ENCODE measurements at regions not wholly inside any gene's neighbourhood (a gene's known extent, or its start where the extent isn't known, plus 50 kb on each side); places are given as distances from the start of the nearest gene placed in this dataset.

GRCh38 chr15:52984507-52984906 is 194.4 kb upstream of the ONECUT1 start:
- no peak overlapping the region for H3K4me3 ChIP-seq (ENCODE audit: low read depth, low read length)
- in situ Hi-C loops (cut with HindIII; ENCODE audit: low sequenced_read_pairs) = no loop called here
- DNase-seq (ENCODE audit: low read depth) = no peak
- TF ChIP-seq, protein P1, sequence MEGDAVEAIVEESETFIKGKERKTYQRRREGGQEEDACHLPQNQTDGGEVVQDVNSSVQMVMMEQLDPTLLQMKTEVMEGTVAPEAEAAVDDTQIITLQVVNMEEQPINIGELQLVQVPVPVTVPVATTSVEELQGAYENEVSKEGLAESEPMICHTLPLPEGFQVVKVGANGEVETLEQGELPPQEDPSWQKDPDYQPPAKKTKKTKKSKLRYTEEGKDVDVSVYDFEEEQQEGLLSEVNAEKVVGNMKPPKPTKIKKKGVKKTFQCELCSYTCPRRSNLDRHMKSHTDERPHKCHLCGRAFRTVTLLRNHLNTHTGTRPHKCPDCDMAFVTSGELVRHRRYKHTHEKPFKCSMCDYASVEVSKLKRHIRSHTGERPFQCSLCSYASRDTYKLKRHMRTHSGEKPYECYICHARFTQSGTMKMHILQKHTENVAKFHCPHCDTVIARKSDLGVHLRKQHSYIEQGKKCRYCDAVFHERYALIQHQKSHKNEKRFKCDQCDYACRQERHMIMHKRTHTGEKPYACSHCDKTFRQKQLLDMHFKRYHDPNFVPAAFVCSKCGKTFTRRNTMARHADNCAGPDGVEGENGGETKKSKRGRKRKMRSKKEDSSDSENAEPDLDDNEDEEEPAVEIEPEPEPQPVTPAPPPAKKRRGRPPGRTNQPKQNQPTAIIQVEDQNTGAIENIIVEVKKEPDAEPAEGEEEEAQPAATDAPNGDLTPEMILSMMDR (IDR thresholded peaks at IDR 0.05; ENCODE audit: low read depth, low read length, missing control alignments) = no peak

DNA sequence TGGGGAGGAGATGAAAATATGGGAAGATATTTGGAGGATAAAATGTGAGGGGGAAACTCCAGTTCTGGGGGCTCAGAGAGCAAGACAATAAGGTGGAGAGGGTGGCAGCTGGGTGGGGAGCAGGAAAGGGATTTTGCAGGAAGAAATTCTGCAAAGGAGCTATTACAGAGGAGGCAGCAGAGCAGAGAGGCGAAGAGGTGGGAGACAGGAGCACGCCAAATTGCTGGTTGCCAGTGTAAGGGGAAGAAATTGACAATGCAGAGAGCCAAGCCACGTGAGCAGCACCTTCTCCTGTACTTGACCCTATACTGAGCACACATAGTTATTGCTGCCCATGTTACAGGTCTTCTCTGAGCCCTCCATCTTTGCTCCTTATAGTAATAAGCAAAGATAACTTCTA is 190.3 kb upstream of the ONECUT1 start:
- no peak for DNase-seq (ENCODE audit: low read depth)
- H3K4me3 ChIP-seq (ENCODE audit: low read depth, low read length) = no peak overlapping the region
- in situ Hi-C loops (cut with HindIII; ENCODE audit: low sequenced_read_pairs) = no loop called here
- TF ChIP-seq, protein P1 (IDR thresholded peaks at IDR 0.05; ENCODE audit: low read depth, low read length, missing control alignments) = no peak

GRCh38 chr15:52976516-52977075 is 186.5 kb upstream of the ONECUT1 start:
- in situ Hi-C loops (cut with HindIII; ENCODE audit: low sequenced_read_pairs) = no loop called here
- no peak overlapping the region for H3K4me3 ChIP-seq (ENCODE audit: low read depth, low read length)
- no peak for DNase-seq (ENCODE audit: low read depth)
- TF ChIP-seq, protein P1 (IDR thresholded peaks at IDR 0.05; ENCODE audit: low read depth, low read length, missing control alignments) = no peak

- TF ChIP-seq, protein P1 (IDR thresholded peaks at IDR 0.05; ENCODE audit: low read depth, low read length, missing control alignments) = no peak
- DNase-seq (ENCODE audit: low read depth) = no peak
- in situ Hi-C loops (cut with HindIII; ENCODE audit: low sequenced_read_pairs) = no loop called here
- no peak overlapping the region for H3K4me3 ChIP-seq (ENCODE audit: low read depth, low read length)
Measured at GRCh38 chr15:52975941-52976449, 185.9 kb upstream of the ONECUT1 start.

DNA sequence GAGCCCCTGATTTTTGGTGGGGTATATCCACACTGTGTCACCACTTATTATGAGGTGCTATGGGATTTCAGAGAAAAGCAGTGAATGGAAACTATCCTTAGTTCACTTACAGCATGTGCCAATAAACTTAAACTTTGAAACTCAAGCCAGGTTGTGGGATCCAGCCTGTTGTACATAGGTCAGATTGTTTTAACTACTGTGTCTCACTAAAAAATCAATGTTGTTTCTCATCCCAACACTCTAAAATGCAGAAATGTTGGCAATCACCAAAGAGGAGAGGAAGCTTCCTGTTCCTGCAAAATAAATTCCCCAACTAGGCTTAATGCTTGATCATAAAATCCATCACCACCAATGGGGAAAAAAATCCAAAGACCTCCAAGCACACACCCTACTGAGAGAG is 173.7 kb upstream of the ONECUT1 start:
- in situ Hi-C loops (cut with HindIII; ENCODE audit: low sequenced_read_pairs) = no loop called here
- DNase-seq (ENCODE audit: low read depth) = no peak
- TF ChIP-seq, protein P1 (IDR thresholded peaks at IDR 0.05; ENCODE audit: low read depth, low read length, missing control alignments) = no peak
- H3K4me3 ChIP-seq (ENCODE audit: low read depth, low read length) = no peak overlapping the region

- no peak overlapping the region for H3K4me3 ChIP-seq (ENCODE audit: low read depth, low read length)
- no peak for DNase-seq (ENCODE audit: low read depth)
- TF ChIP-seq, protein P1 (IDR thresholded peaks at IDR 0.05; ENCODE audit: low read depth, low read length, missing control alignments) = no peak
- in situ Hi-C loops (cut with HindIII; ENCODE audit: low sequenced_read_pairs) = no loop called here
Measured at GRCh38 chr15:52960283-52960682, 170.1 kb upstream of the ONECUT1 start.
